Prostate gland (tissue), 2 donors: ENCODE measurements at regions not wholly inside any gene's neighbourhood (a gene's known extent, or its start where the extent isn't known, plus 50 kb on each side); places are given as distances from the start of the nearest gene placed in this dataset.
"Not testable (repeated sequence)": the region's sequence is repeated elsewhere in the genome, so short reads cannot be mapped to it uniquely, and the experiment has no call there.

Source experiments
- DNase-seq: peaks from one replicate; pipeline ENCODE4 v3.0.0-alpha.2; 2019; ENCODE audit warnings: low spot score
- H3K27ac ChIP-seq, 2 donors: fragments of 200-600 bp; sonication (generic); 2 replicates each; pipeline ENCODE4 v1.5.1; 2017 to 2019
- H3K27me3 ChIP-seq: fragments of 200-600 bp; sonication (generic); replicated peaks from 2 replicates; pipeline ENCODE4 v1.5.1; 2019; ENCODE audit not compliant: insufficient read depth
- H3K36me3 ChIP-seq, 2 donors: fragments of 200-600 bp; sonication (generic); 1 replicate in 1 of 2; 2 replicates in 1 of 2; pipeline versions ENCODE4 v1.5.1 to v1.8.1; 2017 to 2019
- H3K4me1 ChIP-seq: fragments of 200-600 bp; sonication (generic); replicated peaks from 2 replicates; pipeline ENCODE4 v1.5.1; 2019
- H3K4me3 ChIP-seq, 2 donors: fragments of 200-600 bp; sonication (generic); 2 replicates each; pipeline ENCODE4 v1.5.1; 2017 to 2019
- H3K9me3 ChIP-seq: fragments of 200-600 bp; sonication (generic); 2 replicates; pipeline ENCODE4 v1.5.1; 2017
- POLR2A ChIP-seq: fragments of 450-650 bp; IDR thresholded peaks from one replicate; pipeline ENCODE4 v1.6.1; 2016; ENCODE audit warnings: antibody characterized with exemption, mild to moderate bottlenecking
- POLR2AphosphoS5 ChIP-seq: sonication (generic); formaldehyde crosslinking; IDR thresholded peaks from one replicate; pipeline ENCODE4 v1.6.1; 2017; ENCODE audit warnings: antibody characterized with exemption
- WGBS: methylation state at CpG from one replicate; pipeline ENCODE4 v1.1.5; 2018; 5-methylcytosine and 5-hydroxymethylcytosine counted together
- intact Hi-C: fragments of 100-400 bp; cut with DNase I; formaldehyde crosslinking; loops from one replicate; pipeline ENCODE4 v1.14.2; 2022
- TF ChIP-seq, protein P1 (sequence below), 4 experiments: fragments of 200-600 bp in 2 of 4; fragments of 450-650 bp in 2 of 4; sonication (generic) in 2 of 4; IDR thresholded peaks; 1 replicate in 3 of 4; 2 replicates in 1 of 4; pipeline ENCODE4 v1.5.1; 2016 to 2019; ENCODE audit warnings: antibody characterized with exemption in 4 of 4, mild to moderate bottlenecking in 2 of 4, moderate library complexity in 2 of 4

DNA sequence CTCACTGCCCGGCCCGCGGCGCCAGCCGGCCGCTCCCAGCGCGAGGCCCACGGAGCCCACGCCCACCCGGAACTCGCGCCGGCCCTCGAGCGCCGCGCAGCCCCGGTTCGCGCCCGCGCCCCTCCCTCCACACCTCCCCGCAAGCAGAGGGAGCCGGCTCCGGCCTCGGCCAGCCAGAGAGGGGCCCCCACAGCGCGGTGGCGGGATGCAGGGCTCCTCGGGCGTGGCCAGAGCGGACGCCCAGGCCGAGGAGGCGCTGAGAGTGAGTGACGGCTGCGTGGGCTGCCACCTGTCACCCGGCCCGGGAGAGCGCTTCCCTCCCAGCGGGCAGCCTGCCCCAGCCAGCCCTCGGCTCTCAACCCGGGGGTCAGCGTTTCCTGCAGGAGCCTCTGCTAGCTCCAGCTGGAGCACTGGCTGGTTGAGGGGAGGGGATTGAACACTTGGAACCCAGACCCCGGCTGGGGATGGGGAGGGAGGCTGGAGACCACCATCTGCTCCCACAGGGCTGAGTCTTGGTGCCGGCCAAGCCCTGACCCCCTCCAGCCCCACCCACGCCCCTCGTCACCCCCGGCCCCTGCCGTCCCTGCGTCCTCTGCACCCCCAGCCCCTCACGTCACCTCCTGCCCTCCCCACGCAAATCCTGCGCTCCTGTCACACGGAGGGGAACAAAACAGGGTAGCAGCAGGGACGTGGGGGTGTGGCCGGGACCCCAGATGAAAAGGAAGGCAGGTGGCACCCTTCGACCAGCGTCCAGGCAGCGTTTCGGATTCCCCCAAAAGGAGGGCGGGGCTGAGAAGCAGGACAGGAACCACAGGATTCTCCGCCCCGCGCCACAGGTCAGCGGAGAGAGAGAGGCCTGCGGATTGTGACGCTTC lies 157.0 kb downstream of the BRD1 start:
- intact Hi-C loops = no loop called here
- Histone ChIP-seq H3K4me1 (no peaks in the 10 kb centered on the region), H3K27me3 (peaks cover 17% of the 10 kb centered on the region), H3K9me3 (no peaks in the 10 kb centered on the region), H3K36me3 (no peaks in the 10 kb centered on the region), H3K4me3 (peak overlapping the region; percentile 2 to 15), H3K27ac (no peak overlapping the region)
- no peak for DNase-seq
- no peak for TF ChIP-seq POLR2AphosphoS5
- TF ChIP-seq, protein P1, sequence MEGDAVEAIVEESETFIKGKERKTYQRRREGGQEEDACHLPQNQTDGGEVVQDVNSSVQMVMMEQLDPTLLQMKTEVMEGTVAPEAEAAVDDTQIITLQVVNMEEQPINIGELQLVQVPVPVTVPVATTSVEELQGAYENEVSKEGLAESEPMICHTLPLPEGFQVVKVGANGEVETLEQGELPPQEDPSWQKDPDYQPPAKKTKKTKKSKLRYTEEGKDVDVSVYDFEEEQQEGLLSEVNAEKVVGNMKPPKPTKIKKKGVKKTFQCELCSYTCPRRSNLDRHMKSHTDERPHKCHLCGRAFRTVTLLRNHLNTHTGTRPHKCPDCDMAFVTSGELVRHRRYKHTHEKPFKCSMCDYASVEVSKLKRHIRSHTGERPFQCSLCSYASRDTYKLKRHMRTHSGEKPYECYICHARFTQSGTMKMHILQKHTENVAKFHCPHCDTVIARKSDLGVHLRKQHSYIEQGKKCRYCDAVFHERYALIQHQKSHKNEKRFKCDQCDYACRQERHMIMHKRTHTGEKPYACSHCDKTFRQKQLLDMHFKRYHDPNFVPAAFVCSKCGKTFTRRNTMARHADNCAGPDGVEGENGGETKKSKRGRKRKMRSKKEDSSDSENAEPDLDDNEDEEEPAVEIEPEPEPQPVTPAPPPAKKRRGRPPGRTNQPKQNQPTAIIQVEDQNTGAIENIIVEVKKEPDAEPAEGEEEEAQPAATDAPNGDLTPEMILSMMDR (IDR thresholded peaks at IDR 0.05) = no peak
- no peak for TF ChIP-seq POLR2A
- WGBS = 3% methylated on average over 16 of the region's 69 CpGs

DNA sequence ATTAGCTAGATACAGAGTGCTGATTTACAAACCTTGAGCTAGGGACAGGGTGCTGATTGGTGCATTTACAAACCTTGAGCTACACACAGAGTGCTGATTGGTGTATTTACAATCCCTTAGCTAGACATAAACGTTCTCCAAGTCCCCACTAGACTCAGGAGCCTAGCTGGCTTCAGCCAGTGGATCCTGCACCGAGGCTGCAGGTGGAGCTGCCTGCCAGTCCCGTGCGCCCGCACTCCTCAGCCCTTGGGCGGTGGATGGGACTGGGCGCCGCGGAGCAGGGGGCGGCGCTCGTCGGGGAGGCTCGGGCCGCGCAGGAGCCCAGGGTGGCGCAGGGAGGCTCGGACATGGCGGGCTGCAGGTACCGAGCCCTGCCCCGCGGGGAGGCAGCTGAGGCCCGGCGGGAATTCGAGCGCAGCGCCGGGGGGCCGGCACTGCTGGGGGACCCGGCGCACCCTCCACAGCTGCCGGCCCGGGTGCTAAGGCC lies 157.7 kb downstream of the BRD1 start:
- H3K36me3 ChIP-seq, DNase-seq, intact Hi-C loops, H3K9me3 ChIP-seq, H3K4me1 ChIP-seq, H3K27ac ChIP-seq: not testable (repeated sequence)
- Histone ChIP-seq H3K27me3 (peaks cover 17% of the 10 kb centered on the region), H3K4me3 (peak overlapping the region; percentile 2 to 15)
- 8% methylated on average over 33 of the region's 33 CpGs for WGBS

DNA sequence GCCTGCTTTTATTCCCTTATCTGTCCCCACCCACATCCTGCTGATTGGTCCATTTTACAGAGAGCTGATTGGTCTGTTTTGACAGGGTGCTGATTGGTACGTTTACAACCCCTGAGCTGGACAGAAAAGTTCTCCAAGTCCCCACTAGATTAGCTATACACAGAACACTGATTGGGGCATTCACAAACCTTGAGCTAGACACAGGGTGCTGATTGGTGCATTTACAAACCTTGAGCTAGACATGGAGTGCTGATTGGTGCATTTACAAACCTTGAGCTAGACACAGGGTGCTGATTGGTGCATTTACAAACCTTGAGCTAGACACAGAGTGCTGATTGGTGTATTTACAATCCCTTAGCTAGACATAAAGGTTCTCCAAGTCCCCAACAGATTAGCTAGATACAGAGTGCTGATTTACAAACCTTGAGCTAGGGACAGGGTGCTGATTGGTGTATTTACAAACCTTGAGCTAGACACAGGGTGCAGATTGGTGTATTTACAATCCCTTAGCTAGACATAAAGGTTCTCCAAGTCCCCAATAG lies 158.2 kb downstream of the BRD1 start:
- DNase-seq, H3K4me3 ChIP-seq, H3K36me3 ChIP-seq, H3K4me1 ChIP-seq, intact Hi-C loops, H3K9me3 ChIP-seq, H3K27ac ChIP-seq: not testable (repeated sequence)
- 64% methylated on average over 1 of the region's 1 CpG for WGBS
- peaks cover 17% of the 10 kb centered on the region for H3K27me3 ChIP-seq

DNA sequence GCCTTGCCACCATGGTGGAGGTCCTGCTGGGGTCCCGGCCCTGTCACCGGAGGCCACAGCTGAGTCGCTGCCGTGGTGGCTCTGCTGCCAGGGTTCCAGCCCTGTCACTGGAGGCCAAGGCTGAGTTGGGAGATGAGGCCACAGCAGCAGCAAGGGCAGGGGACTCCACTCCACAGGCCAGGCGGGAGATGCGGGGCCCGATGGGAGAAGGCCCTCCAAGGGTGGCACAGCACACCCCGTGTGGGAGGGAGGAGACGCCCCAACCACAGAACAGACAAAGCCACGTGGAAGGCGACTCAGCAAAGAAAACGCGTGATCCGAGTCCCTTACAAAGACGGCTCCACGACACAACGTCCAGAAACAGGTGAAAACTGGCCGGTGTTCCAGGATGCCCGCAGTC lies 159.3 kb downstream of the BRD1 start:
- intact Hi-C loops = no loop called here
- TF ChIP-seq, protein P1 (IDR thresholded peaks at IDR 0.05) = no peak
- no peak for TF ChIP-seq POLR2A
- TF ChIP-seq POLR2AphosphoS5 = no peak
- no peak overlapping the region for H3K27ac ChIP-seq
- no peak for DNase-seq
- H3K4me1 ChIP-seq = no peaks in the 10 kb centered on the region
- no peaks in the 10 kb centered on the region for H3K9me3 ChIP-seq
- no peak overlapping the region for H3K4me3 ChIP-seq
- peaks cover 23% of the 10 kb centered on the region for H3K27me3 ChIP-seq
- 86% methylated on average over 19 of the region's 19 CpGs for WGBS
- H3K36me3 ChIP-seq = no peaks in the 10 kb centered on the region

DNA sequence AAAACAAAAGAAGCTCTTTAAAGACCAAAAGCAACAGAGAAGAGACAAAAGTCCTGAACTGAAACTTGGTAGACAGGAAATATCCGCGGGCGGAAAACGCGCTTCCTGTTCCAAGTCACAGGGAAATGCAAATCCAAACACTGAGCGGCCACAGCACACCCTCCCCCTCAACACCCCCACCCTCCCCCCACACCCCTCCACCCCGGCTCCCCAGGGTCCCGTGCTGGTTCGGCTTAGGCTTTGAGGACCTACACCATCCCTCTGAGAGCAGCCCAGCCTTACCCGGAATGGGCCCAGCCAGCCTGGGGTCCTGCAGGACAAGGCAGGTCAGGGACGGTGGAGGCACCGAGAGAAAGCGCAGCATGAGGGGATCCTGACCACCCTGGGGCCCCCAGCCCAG lies 160.4 kb downstream of the BRD1 start:
- Histone ChIP-seq H3K27ac (no peak overlapping the region), H3K4me3 (no peak overlapping the region), H3K36me3 (no peaks in the 10 kb centered on the region), H3K9me3 (no peaks in the 10 kb centered on the region), H3K27me3 (peaks cover 23% of the 10 kb centered on the region), H3K4me1 (no peaks in the 10 kb centered on the region)
- intact Hi-C loops = no loop called here
- WGBS = 40% methylated on average over 13 of the region's 13 CpGs
- no peak for DNase-seq
- TF ChIP-seq POLR2AphosphoS5 (no peak), POLR2A (no peak)
- TF ChIP-seq, protein P1 (IDR thresholded peaks at IDR 0.05) = no peak
